Activated CD4-positive, alpha-beta T cell treated with anti-CD3 and anti-CD28 coated beads, Interleukin-2, amount 50 U/mL, for 48 hours (primary cell): ENCODE measurements at regions not wholly inside any gene's neighbourhood (a gene's known extent, or its start where the extent isn't known, plus 50 kb on each side); places are given as distances from the start of the nearest gene placed in this dataset.
"Not testable (repeated sequence)": the region's sequence is repeated elsewhere in the genome, so short reads cannot be mapped to it uniquely, and the experiment has no call there.

Experiments
- DNase-seq, 2 experiments: peaks; one replicate each; pipeline ENCODE4 v3.0.0-alpha.2; 2020

DNA sequence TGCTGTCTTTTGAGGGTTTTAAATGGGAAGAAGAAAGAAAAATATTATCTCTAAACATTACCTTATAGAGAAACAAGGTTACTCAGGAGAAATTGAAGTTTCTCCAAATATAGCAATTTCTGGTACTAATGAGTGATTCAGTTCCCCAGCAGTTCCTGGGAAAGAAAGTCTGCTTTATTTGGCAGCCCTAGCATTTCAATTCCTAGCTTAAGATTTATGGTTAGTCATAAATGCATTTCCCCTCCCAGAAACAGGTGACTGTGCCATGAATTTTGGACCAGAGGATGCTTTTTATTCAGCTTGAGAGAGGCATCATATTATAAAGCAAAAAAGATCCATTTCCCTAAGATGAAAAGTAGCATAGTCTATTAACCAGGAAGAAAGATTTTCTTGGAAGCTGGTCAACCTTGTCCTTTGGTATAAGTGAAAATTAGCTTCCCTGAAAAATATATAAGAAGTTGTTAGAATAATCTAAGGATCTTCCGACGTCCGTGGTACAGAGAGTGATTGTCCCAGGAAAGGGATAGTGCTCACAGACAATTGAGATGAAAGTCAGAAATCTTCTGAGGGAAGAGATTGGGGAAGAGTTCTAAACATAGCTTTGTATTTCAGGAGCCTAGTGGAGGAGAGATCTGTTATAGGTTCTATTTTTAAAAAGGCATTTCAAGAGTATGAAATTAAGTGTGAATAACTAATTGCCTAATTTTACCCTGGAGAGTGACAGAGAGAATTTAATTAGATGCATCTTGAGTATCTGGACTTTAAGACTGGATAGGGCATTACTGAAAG is 164.9 kb downstream of the ESM1 start:
- DNase-seq = no peak

DNA sequence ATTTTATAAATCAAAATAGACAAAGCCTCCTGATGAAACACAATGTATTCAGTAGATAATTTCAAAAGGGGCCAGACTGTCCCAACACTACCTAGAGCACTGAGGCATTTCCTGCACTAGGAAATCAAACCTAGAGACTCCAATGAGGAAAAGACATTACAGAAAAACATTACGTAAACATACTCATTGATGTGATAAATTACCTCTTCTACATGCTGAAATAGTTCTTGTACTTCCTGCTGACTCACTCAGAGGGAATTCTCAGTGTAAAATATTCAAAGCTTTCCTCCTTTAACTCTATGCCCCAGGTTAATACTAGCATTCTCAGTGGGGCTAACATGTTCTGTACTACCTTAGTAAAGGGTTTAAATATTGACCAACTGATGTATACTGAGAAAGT is 178.0 kb downstream of the ESM1 start:
- DNase-seq = no peak

DNA sequence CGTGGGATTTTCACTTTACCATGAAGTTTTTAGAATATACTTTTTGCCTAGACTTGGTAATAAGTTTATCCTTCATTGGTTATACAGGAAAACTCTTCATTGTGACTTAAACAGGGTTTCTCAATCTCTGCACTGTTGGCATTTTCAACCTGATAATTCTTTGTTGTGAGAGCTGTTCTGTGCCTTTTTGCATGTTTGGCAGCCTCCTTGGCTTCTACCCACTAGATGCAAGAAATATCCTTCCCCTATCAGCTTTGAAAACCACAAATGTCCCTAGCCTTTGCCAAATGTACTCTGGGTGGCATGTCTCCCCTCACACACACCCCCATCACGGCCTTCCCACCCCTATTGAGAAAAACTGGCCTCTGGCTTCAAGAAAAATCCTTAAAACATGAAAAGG is 180.9 kb downstream of the ESM1 start:
- DNase-seq = no peak

DNA sequence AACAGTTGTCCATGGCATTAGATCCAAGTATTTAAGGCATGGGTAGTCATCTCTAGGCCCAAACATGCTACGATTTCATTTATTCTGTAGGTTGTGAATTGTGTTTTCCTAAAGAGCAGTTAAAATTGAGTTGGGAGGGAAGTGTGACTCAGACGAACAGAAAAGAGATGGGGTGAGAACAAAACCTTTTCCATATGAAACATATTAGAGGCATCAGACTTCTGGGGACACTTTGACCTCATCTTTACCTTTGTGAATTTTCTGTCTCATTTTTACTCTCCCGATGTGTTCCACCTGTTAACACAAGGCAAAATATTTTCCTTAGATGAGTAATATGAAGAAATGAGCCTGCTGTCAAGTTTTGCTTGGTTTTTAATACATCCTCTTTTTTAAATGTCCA is 181.3 kb downstream of the ESM1 start:
- DNase-seq = no peak

DNA sequence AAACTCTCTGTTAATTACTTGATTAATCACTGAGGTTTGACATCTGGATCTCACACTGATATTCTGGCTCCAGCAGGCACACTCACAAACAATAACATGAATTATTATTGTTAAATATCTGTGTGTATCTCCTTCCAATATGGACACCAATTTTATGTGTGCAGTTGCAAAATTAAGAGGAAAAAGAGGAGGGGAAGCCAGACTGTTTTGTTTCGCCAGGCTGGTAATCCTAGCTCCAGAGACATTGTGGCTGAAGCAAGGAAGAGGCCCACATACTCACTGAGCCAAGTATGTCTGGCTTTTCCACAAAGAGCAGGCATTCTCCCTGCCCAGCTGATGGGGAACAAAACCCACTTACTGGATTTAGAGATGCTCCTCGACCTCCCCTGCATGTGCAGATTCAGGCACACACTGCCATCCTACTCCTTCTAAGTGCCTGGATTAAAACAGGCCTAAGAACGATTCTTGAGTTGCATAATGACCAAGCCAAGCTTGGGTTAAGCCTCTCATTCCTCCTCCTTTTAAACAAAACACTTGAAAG is 181.9 kb downstream of the ESM1 start:
- no peak for DNase-seq

DNA sequence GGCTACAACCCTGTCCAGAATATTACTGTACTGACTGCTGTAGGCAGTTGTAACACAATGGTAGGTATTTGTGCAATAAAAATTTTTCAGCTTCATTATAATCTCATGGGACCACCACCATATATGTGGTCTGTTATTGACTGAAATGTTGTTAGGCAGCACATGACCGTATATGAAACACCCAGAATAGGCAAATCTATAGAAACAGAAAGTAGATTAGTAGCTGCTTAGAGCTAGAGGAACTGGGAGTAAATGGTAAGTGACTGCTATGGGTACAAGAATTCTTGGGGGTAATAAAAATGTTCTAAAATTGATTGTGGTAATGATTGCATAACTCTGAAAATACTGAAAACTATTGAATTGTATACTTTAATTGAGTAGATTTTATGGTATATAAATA is 185.7 kb downstream of the ESM1 start:
- no peak for DNase-seq

DNA sequence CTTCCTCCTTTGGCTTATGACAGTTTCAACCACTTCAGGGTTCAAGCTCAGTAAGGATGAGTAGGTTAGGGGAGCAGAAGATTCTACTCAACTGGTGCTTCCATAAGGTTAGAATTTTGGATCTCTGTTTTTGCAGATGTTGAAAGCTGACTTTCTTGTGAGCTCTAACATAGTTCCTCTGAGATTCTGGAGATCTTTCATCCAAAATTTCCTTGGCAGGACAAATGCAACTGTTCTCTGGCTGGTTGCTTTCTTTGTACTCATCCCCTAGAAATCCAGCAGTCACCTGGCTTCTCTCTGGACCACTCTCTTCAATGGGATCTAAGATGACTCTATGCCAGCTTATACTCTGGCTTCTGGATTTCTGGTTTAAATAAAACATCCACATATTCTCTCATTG is 189.6 kb downstream of the ESM1 start:
- DNase-seq = no peak

DNA sequence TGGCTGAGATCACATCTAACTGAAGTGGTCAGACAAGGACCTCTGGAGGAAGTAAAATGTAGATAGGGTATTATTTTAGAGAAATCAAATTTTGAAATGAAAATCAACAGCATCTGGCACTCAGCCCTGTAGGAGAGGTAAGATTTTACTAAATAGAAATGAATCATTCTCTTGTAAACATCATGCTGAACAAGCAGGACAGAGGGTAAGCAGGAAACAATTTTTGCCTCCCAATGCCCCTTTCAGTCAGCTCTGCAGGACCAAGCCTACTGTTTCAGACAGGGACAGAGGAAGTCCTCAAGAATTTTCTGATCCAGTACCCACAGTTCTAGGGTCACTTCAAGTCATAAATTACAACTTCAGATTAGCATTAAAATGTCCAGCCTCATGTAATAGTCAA is 190.1 kb downstream of the ESM1 start:
- no peak for DNase-seq

DNA sequence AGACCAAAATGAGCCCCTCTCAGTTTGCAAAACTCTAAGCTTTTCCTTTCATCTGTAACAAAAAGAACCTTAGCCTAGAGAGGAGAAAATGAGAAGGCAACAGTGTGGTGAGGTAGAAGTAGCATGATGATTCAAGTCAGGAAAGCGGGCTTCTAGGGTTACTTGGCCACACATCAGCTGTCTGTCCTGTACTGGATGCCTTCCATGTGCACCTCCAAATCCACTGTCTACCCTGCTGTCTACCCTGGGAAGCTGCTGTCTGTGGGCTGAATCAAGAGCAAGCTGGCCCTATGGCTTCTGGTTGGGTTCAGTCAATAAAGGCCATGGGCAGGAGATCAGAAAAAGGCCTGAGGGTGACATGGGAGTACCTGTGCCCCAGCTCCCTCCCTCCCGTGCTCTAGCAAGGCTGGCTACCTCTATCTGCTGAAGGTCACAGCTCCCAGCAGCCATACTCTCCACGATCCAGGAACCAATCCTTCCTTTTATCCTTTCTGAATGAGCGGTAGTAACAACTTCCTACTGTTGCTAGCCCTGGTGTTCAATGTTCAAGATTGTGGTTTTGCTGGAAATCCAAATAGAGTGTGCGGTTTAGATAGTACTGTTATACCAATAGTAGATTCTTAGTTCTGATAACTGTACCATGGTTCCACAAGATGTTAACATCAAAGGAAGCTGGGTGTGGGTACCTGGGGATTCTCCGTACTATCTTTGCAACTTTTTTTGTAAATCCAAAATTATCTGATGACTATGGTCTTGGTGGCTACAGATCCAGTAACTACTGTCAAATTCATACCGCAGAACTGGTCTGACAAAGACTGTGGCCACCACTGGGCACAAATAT is 191.0 kb downstream of the ESM1 start:
- peak; percentile 4 to 11 for DNase-seq

DNA sequence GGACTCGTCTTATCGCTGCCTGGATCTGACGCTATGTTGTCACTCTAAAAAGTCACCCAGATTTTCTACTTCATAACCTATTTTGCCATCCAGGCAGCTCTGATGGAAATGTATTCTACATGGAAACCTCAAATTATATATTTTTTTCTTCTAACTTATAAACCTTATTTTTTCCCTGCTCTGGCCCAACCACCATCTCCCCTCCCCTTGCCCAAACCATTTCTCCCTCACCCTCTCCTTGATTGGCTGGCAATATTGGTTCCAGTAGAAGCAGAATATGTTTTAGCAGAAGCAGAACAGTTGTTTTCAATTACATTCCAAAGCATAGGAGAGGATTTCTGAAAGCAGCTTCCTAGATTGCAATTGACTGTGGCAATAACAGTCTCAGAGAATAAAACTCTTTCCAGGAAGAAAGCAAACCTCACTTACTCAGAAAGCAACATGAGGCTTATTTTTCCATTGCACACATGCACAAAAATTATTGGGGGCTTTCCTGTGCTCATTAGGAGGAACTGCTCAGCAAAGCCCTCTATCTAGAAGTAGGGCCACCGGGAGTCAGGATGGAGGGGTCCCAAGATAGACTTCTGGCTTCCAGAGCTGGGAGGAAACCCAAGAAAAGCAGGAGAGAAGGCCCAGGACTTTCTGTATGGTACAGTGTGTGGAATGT is 191.8 kb downstream of the ESM1 start:
- no peak for DNase-seq

DNA sequence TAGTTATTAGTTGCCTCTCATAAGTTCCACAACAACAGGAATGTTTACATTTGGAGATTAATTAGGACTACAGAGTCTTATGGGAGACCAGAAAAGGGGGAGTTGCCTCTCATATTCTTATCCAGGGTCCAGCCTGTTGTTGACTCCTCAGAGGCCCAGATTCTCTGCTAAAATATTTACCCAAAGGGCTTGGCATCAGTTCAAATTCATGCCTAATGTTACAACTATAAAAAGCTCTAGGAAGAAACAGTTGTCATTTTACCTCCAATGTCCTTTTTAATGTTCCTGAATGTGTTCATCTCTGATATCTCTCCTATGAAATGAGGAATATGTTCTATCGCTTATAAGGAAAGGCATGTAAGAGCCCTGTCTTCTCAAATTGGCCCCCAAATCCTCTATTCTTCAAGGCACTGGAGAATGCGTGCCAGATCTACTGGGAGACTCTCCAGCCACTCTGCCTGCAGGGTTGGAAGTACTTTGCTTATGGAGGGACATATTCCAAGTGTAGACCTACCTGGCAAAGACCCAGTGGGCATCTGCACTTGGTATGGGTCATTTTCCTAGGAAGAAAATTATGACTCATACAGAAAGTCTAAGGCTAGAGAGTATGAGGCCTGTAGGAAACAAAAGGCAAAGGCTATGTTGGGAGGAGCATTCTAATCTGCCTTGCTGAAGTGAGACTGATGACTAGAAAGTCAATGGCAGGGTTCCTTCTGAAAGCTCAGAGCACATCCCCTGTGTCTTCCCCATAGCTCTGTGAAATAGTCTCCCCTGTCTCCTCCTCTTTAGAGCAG is 192.6 kb downstream of the ESM1 start:
- DNase-seq = no peak

DNA sequence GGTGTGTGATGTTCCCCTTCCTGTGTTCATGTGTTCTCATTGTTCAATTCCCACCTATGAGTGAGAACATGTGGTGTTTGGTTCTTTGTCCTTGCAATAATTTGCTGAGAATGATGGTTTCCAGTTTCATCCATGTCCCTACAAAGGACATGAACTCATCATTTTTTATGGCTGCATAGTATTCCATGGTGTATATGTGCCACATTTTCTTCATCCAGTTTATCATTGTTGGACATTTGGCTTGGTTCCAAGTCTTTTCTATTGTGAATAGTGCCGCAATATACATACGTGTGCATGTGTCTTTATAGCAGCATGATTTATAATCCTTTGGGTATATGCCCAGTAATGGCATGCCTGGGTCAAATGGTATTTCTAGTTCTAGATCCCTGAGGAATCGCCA is 197.5 kb downstream of the ESM1 start:
- DNase-seq = not testable (repeated sequence)

DNA sequence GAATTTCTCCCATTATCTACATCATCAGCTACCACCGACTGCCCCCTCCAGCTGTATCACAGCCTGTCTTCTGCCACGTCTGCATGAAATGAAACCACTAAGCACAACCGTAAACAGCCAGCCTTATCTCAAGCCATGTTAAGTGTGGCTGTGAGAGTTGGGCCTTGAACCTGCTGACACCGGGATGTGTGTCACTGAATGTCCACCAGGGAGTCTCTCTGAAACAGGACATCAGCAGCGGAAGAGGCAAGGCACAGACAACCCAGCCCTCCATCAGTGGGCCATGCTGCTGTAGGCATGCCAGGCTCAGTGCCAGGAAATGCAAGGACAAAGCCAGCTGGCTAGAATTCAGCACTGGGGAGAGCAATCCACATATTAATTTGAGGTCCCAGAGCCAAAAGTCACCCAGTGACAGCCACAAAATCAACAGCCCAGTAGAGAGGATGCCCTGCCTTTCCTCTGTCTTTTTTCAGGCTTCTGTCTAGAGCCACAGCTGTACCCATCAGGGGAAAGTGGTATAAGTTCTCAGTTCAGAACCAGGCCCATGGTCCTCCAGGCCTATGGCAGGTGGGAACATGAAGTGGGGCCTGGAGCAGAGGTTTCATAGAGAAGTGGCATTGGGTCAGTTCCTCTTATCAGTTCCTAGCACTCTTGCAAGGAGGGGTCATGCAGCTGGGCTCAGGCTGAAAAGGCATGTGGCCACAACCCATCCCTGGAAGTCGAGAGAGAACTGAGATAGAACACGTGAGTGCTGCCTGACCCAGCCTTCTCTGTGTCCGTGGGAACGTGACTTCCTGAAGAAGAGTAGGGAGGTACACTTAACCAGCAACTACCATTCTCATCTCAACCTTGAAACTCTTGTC is 199.4 kb downstream of the ESM1 start:
- DNase-seq = no peak

DNA sequence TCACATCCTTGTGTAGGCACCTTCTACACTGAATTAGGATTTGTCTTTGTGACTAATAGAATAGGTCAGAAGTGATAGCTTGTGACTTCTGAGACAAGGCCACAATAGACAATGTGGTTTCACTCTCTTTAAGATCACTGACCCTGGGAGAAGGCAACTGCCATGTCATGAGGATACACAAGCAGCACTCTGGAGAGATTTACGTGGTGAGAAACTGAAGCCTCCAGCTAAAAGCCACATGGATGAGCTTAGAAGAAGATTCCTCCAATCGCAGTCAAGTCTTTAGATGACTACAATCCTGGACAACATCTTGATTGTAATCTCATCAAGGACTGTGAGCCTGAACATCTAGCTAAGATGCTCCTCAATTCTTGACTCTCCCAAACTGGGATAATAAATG is 206.6 kb downstream of the ESM1 start:
- no peak for DNase-seq

DNA sequence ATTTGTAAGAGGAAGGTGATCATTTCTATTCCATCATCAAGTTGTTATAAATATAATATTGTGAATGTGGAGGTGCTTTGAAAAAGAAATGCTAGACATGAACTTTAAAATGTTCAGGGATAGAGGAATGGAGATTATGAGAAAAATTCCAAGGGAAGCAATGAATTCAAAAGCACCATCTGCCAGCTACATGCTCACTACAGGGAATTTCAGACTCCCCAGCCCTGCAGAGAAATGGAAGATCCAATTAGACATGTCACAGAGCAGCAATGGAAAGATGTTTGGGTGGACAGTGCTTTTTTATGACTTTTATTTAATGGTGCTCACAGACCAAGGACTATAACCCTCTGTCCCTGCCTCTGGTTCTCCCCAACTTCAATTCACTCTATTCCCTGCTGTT is 209.7 kb downstream of the ESM1 start:
- DNase-seq = no peak

DNA sequence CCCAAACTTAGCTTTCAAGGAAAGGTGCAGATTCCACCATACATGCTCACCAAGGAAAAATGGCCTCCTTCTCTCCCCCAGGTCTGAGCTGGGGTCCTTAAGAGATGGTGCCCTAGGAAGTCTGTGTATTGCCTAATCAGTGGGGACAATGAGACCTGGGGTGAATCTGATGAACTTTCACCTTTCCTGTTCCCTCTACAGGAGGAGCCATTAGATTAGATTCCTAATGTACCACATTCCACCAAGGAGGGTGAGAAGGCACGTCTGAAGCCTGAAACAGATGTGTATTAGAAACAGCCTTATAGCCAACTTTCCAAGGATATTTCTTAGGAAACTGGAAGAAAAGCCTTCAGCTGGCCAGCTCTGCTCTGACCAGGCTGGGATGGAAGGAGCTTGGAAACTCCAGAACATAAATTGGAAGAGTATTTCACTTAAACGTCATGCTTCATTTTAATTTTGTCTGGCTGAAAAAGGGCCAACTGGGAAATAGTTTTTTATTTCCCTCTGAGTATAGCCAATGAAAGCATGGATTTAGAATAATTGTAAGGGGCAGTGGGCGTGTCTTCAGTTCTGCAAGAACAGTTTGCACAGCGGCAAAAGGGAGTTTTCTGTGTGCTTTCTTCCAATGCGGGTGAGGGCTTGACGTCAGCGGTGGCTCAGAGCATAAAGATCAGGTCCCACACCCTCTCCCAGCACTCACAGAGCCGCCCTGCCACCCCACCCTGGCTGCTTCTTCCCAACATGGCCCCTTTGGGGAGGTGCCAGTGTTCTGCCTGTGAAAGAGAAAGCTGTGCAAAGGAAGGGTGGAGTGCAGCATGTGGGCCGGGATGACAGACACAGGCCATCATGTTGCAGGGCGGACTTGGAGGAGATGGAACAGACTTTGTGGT is 210.9 kb downstream of the ESM1 start:
- no peak for DNase-seq

DNA sequence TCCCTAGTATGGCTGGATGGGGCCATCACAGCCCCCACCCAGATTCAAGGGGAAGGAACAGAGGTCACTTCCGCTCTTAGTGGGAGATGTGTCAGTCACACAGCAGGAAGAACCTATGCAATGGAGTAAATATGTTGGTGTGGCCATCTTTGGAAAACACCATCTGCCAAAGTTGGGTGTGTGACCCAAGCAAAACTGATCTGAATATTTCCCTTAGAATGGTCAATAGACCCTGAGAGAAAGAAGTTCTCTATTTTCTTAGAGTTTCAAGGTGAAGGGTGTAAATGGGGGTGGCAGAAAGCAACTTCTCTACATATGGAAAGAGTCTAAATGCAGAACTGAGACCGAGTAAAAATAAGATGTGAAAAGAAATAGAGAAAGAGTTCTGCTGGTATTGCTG is 212.7 kb downstream of the ESM1 start:
- DNase-seq = no peak

DNA sequence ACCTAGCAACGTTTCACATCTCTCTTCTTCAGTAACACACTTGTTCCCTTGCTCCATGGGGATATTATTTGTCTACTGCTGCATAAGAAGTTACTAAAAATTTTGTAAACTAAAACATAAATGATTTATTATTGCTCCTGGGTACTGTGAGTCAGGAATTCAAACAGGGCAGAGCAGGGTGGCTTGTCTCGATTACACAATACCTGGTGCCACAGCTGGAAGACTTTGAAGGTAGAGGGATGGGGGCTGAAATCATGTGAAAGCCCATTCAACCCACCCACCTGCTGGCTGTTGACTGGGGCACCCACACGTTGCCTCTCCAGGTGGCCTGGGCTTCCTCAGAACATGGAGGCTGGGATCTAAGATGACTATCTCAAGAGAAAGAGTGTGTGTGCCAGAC is 213.2 kb downstream of the ESM1 start:
- DNase-seq = no peak

DNA sequence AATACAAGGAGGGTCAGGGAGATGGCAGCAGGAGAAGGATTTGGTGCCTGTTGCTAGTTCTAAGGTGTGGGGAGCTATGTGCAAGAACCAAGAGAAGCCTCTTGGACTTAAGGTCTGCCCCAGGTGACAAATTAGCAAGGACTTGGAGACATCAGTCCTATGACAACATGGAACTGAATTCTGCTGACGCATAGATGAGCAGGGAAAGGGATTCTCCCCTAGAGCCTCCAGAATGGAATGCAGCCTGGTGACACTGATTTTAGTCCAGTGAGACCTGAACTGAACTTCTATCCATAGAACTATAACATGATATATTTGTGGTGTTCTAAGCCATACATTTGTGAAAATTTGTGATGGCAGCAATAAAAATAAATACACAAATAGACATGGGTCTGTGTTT is 215.6 kb downstream of the ESM1 start:
- no peak for DNase-seq

DNA sequence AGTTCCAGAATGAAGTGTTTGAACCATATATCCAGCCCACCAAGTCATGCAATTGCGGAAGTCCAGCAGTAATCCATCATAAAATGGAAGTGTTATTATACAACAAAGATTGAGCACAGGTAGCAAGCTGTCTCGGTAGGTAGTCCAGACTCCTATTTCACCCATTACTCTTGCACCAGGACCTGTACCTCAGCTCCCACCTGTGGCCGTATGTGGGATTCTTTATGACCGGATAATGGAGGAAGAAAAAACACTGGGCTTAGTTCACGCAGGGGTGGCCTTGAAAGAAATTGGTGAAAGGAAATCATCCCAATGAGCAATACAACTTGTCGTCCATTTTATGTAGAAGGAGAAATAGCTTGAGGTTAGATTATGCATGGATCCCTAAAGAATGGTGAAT is 216.3 kb downstream of the ESM1 start:
- DNase-seq = no peak

DNA sequence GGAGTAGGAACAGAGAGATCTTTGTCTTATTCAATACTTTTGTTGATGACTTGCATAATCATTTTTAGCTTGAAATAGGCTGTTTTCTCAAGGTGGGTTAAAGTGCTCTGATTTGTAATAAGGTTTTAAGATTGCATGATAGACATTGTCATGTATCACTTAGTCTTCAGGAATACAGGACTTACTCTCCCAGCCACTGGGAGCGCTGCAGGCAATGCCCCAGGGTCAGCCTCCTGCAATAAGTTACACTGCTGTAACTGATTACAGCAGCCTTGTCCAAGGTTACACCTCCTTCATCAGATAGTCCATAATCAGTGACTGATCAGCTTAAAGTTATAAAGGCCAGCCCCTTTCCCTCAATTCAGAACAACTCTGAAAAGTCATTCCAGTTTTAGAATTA is 218.6 kb downstream of the ESM1 start:
- no peak for DNase-seq
